IMR-90 (cell line): ENCODE measurements at regions not wholly inside any gene's neighbourhood (a gene's known extent, or its start where the extent isn't known, plus 50 kb on each side); places are given as distances from the start of the nearest gene placed in this dataset.
A peak's percentile ranks its signal among the peaks of the same experiment; 100 is the strongest.

Experiments used
- ATAC-seq: fragments of 200-7000 bp; cut with Tn5 transposase; 2 replicates; pipeline ENCODE4 v1.9.1; 2020; ENCODE audit warnings: low read depth, mild to moderate bottlenecking, moderate library complexity
- BruUV-seq: library from RNA; stranded (reverse); fragments of 400-500 nt; replicated peaks from 2 replicates; lab custom pipeline; 2021; lab: Mats Ljungman, UMichigan
- CTCF ChIA-PET: fragments of 300-600 bp; formaldehyde crosslinking; extraction: SDS; loops from one replicate; lab custom pipeline; 2021; ENCODE audit warnings: antibody characterized with exemption; lab: Yijun Ruan, JAX
- POLR2A ChIA-PET: fragments of 300-600 bp; sonication (Branson Sonifier 250); formaldehyde crosslinking; loops from one replicate; lab custom pipeline; 2022; ENCODE audit warnings: antibody characterized with exemption; ENCODE audit not compliant: unreplicated experiment; lab: Charles Lee
- DNase-seq: peaks from one replicate; pipeline ENCODE4 v3.0.0; 2013
- H2AFZ ChIP-seq: replicated peaks from 2 replicates; pipeline ENCODE3; 2013; ENCODE audit warnings: low read length, mild to moderate bottlenecking; ENCODE audit not compliant: poor library complexity
- H2AK5ac ChIP-seq: 2 replicates; pipeline ENCODE4 v1.6.1; 2013; ENCODE audit warnings: low read depth, low read length, inconsistent platforms
- H2AK9ac ChIP-seq: replicated peaks from 2 replicates; pipeline ENCODE3; 2013; ENCODE audit warnings: mild to moderate bottlenecking, low read depth, low read length, moderate library complexity; ENCODE audit not compliant: poor library complexity
- H2BK120ac ChIP-seq: 2 replicates; pipeline ENCODE4 v1.6.1; 2013; ENCODE audit warnings: low read depth, low read length, inconsistent platforms
- H2BK15ac ChIP-seq: 3 replicates; pipeline ENCODE4 v1.6.1; 2013; ENCODE audit warnings: low read depth, low read length, inconsistent platforms
- H2BK20ac ChIP-seq: 2 replicates; pipeline ENCODE4 v1.6.1; 2013; ENCODE audit warnings: low read depth, mild to moderate bottlenecking, inconsistent platforms, low read length, moderate library complexity
- H2BK5ac ChIP-seq: 2 replicates; pipeline ENCODE4 v1.6.1; 2013; ENCODE audit warnings: mild to moderate bottlenecking, low read depth, low read length, inconsistent platforms; ENCODE audit not compliant: poor library complexity, severe bottlenecking
- H3K14ac ChIP-seq: replicated peaks from 2 replicates; pipeline ENCODE4 v1.6.1; 2013; ENCODE audit warnings: low read depth, low read length, inconsistent platforms
- H3K18ac ChIP-seq: 2 replicates; pipeline ENCODE4 v1.6.1; 2013; ENCODE audit warnings: low read depth, low read length, control low read depth
- H3K23ac ChIP-seq: 2 replicates; pipeline ENCODE4 v1.6.1; 2013; ENCODE audit warnings: low read depth, low read length, inconsistent platforms
- H3K27ac ChIP-seq: 2 replicates; pipeline ENCODE4 v1.5.1; 2013; ENCODE audit warnings: mild to moderate bottlenecking, control low read depth, low read length; ENCODE audit not compliant: insufficient read depth
- H3K27me3 ChIP-seq: 2 replicates; pipeline ENCODE4 v1.6.1; 2013; ENCODE audit warnings: low read length; ENCODE audit not compliant: control insufficient read depth, insufficient read depth
- H3K36me3 ChIP-seq: 2 replicates; pipeline ENCODE4 v1.6.1; 2013; ENCODE audit warnings: low read length, mixed read lengths; ENCODE audit not compliant: control insufficient read depth, insufficient read depth
- H3K4ac ChIP-seq: 2 replicates; pipeline ENCODE4 v1.6.1; 2013; ENCODE audit warnings: low read depth, low read length, inconsistent platforms
- H3K4me1 ChIP-seq: 2 replicates; pipeline ENCODE4 v1.6.1; 2013; ENCODE audit warnings: low read length, mixed read lengths; ENCODE audit not compliant: control insufficient read depth, insufficient read depth
- H3K4me2 ChIP-seq: 2 replicates; pipeline ENCODE4 v1.6.1; 2013; ENCODE audit warnings: low read depth, mild to moderate bottlenecking, control low read depth, low read length, moderate library complexity
- H3K4me3 ChIP-seq: 2 replicates; pipeline ENCODE4 v1.5.1; 2013; ENCODE audit warnings: low read depth, mild to moderate bottlenecking, control low read depth, low read length, moderate library complexity; ENCODE audit not compliant: insufficient read depth
- H3K56ac ChIP-seq: 2 replicates; pipeline ENCODE4 v1.6.1; 2013; ENCODE audit warnings: low read length, inconsistent platforms; ENCODE audit not compliant: insufficient read depth; ENCODE audit errors: extremely low read depth
- H3K79me1 ChIP-seq, 2 experiments: 2 replicates each; pipeline ENCODE4 v1.6.1; 2013; ENCODE audit warnings: low read length in 2 of 2, inconsistent platforms in 1 of 2, low read depth in 1 of 2
- H3K9ac ChIP-seq: 2 replicates; pipeline ENCODE4 v1.6.1; 2013; ENCODE audit warnings: low read depth, low read length, control low read depth
- H3K9me1 ChIP-seq: 2 replicates; pipeline ENCODE4 v1.6.1; 2013; ENCODE audit warnings: low read length, inconsistent platforms; ENCODE audit not compliant: insufficient read depth
- H3K9me3 ChIP-seq: 2 replicates; pipeline ENCODE4 v1.6.1; 2013; ENCODE audit warnings: low read length; ENCODE audit not compliant: control insufficient read depth, insufficient read depth
- H4K20me1 ChIP-seq: 2 replicates; pipeline ENCODE4 v1.6.1; 2013; ENCODE audit warnings: low read length, inconsistent platforms; ENCODE audit not compliant: insufficient read depth
- H4K5ac ChIP-seq: 2 replicates; pipeline ENCODE4 v1.6.1; 2013; ENCODE audit warnings: mild to moderate bottlenecking, low read depth, low read length, control low read depth
- H4K8ac ChIP-seq, 2 experiments: 2 replicates each; pipeline ENCODE4 v1.6.1; 2013; ENCODE audit warnings: low read depth in 2 of 2, low read length in 2 of 2, control low read depth in 1 of 2, inconsistent platforms in 1 of 2
- H4K91ac ChIP-seq: 2 replicates; pipeline ENCODE4 v1.6.1; 2013; ENCODE audit warnings: low read depth, low read length, inconsistent platforms; ENCODE audit not compliant: insufficient read depth
- BHLHE40 ChIP-seq: fragments of 150-350 bp; IDR thresholded peaks from 2 replicates; pipeline ENCODE4 v1.6.1; 2016; ENCODE audit warnings: mild to moderate bottlenecking, low read depth, low read length
- CEBPB ChIP-seq: IDR thresholded peaks from 2 replicates; pipeline ENCODE4 v1.6.1; 2012; ENCODE audit warnings: low read depth, low read length, improper control_type of control experiment
- CHD1 ChIP-seq: IDR thresholded peaks from 2 replicates; pipeline ENCODE4 v1.6.1; 2012; ENCODE audit warnings: low read depth, low read length, improper control_type of control experiment
- CTCF ChIP-seq: conservative IDR thresholded peaks from 2 replicates; pipeline ENCODE4 v1.5.1; 2012; ENCODE audit warnings: mild to moderate bottlenecking, low read depth, low read length, improper control_type of control experiment
- ELK1 ChIP-seq: fragments of 150-350 bp; IDR thresholded peaks from 2 replicates; pipeline ENCODE4 v1.6.1; 2016; ENCODE audit warnings: low read depth, mild to moderate bottlenecking, low read length, moderate library complexity, borderline replicate concordance
- FOS ChIP-seq: fragments of 150-350 bp; IDR thresholded peaks from 2 replicates; pipeline ENCODE4 v1.6.1; 2016; ENCODE audit warnings: low read depth, low read length
- MAFK ChIP-seq: IDR thresholded peaks from 2 replicates; pipeline ENCODE4 v1.6.1; 2012; ENCODE audit warnings: low read depth, low read length, improper control_type of control experiment
- MAZ ChIP-seq: IDR thresholded peaks from 2 replicates; pipeline ENCODE4 v1.6.1; 2012; ENCODE audit warnings: low read depth, mild to moderate bottlenecking, low read length, improper control_type of control experiment, moderate library complexity, borderline replicate concordance
- MXI1 ChIP-seq: IDR thresholded peaks from 2 replicates; pipeline ENCODE4 v1.6.1; 2012; ENCODE audit warnings: low read depth, mild to moderate bottlenecking, low read length, moderate library complexity, borderline replicate concordance
- NFE2L2 ChIP-seq: fragments of 150-350 bp; IDR thresholded peaks from 2 replicates; pipeline ENCODE4 v1.6.1; 2016; ENCODE audit warnings: low read depth, mild to moderate bottlenecking, low read length
- POLR2A ChIP-seq: IDR thresholded peaks from 2 replicates; pipeline ENCODE4 v1.6.1; 2012; ENCODE audit warnings: mild to moderate bottlenecking, low read depth, low read length
- RAD21 ChIP-seq: IDR thresholded peaks from 2 replicates; pipeline ENCODE4 v1.6.1; 2012; ENCODE audit warnings: low read length, improper control_type of control experiment
- RFX5 ChIP-seq: IDR thresholded peaks from 2 replicates; pipeline ENCODE4 v1.8.0; 2012; ENCODE audit warnings: low read depth, mild to moderate bottlenecking, low read length, moderate library complexity
- SMC3 ChIP-seq: fragments of 150-350 bp; IDR thresholded peaks from 2 replicates; pipeline ENCODE4 v1.6.1; 2016; ENCODE audit warnings: low read depth, mild to moderate bottlenecking, antibody characterized with exemption, low read length, moderate library complexity
- USF2 ChIP-seq: fragments of 150-350 bp; IDR thresholded peaks from 2 replicates; pipeline ENCODE4 v1.6.1; 2017; ENCODE audit warnings: mild to moderate bottlenecking, antibody characterized with exemption, low read length, low read depth
- WGBS, 2 experiments: methylation state at CpG; one replicate each; pipeline versions ENCODE4 v1.1.5 to v1.1.7; 2013; ENCODE audit warnings: missing lambda C conversion rate in 2 of 2; ENCODE audit not compliant: insufficient read length in 1 of 2; ENCODE audit errors: extremely low coverage in 2 of 2; 5-methylcytosine and 5-hydroxymethylcytosine counted together
- dilution Hi-C: fragments of 300-500 bp; cut with HindIII; formaldehyde crosslinking; loops from one replicate; pipeline ENCODE4 v1.14.3; 2018; ENCODE audit warnings: low sequenced_read_pairs; ENCODE audit not compliant: unreplicated experiment
- in situ Hi-C: fragments of 300-500 bp; cut with MboI; formaldehyde crosslinking; loops from 3 replicates; pipeline ENCODE4 v1.14.3; 2019; ENCODE audit warnings: low sequenced_read_pairs, inconsistent platforms, mixed read lengths
- intact Hi-C: fragments of 100-400 bp; cut with micrococcal nuclease; formaldehyde crosslinking; loops from 2 replicates; pipeline ENCODE4 v1.10.0; 2022

GRCh38 chr21:41665766-41666595 is 100.9 kb downstream of the RIPK4 start:
- Histone ChIP-seq H2AK5ac (peak overlapping the region; percentile 54; the same call in 1 of the 2 replicates), H3K23ac (no peak overlapping the region), H4K20me1 (no peaks in the 10 kb centered on the region), H3K9me3 (no peaks in the 10 kb centered on the region), H3K14ac (no peak overlapping the region), H3K27ac (no peak overlapping the region), H3K27me3 (peaks cover 3% of the 10 kb centered on the region; the same call in 1 of the 2 replicates), H3K4me3 (no peak overlapping the region), H3K56ac (no peak overlapping the region), H3K9me1 (peaks cover 3% of the 10 kb centered on the region; the same call in 1 of the 2 replicates), H3K36me3 (no peaks in the 10 kb centered on the region), H4K8ac (no peak overlapping the region), H3K4me2 (no peak overlapping the region), H3K4me1 (peaks cover 11% of the 10 kb centered on the region), H2BK20ac (0 out of 2 replicates have a peak overlapping the region, but pooled peaks have one; percentile 45), H4K5ac (no peak overlapping the region), H3K4ac (peak overlapping the region; percentile 56), H3K9ac (no peak overlapping the region), H4K91ac (no peak overlapping the region), H2BK5ac (no peak overlapping the region), H3K18ac (no peak overlapping the region), H2AK9ac (no peak overlapping the region), H2BK15ac (no peak overlapping the region), H2BK120ac (no peak overlapping the region), H2AFZ (peak overlapping the region; percentile 61), H3K79me1 (no peaks in the 10 kb centered on the region)
- ATAC-seq: no peak
- no peak for TF ChIP-seq SMC3
- no peak for TF ChIP-seq CHD1
- TF ChIP-seq MAZ: no peak
- TF ChIP-seq CEBPB: no peak
- no peak for TF ChIP-seq USF2
- TF ChIP-seq RFX5: no peak
- no peak for TF ChIP-seq MAFK
- TF ChIP-seq ELK1: no peak
- no peak for TF ChIP-seq FOS
- no peak for TF ChIP-seq POLR2A
- no peak for TF ChIP-seq BHLHE40
- no peak for TF ChIP-seq RAD21
- TF ChIP-seq CTCF: no peak
- TF ChIP-seq NFE2L2: no peak
- TF ChIP-seq MXI1: no peak
- in situ Hi-C loops: no loop called here
- no peak for DNase-seq
- WGBS, 2 experiments: 89% methylated on average over 3 of the region's 16 CpGs; no CpG with 5 or more reads in 1 of the 2 experiments
- intact Hi-C loops: no loop called here
- ChIA-PET CTCF (no interaction called here), POLR2A (no interaction called here)
- dilution Hi-C loops: no loop called here
- BruUV-seq: no TSS peak
